ENCODE measurements at regions not wholly inside any gene's neighbourhood (a gene's known extent, or its start where the extent isn't known, plus 50 kb on each side); places are given as distances from the start of the nearest gene placed in this dataset.

DNA sequence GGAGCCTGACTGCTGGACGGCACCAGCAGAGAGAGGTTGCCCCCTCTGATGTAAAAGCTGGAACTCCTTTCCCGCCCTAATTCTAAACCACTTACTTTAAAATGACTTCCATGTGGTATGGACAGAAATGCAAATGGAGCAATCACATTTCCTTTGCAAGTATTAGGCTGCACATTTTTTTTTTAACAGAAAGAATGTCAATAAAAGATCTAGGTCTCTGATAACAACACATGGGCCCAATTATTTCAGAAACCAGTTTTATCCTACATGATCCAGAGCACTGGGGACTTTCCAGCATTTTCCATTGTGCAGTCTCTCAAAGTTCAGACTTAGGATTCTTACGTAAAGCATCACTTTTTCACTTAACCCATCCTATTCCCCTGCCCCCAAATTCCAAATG lies 203.7 kb downstream of the NXNL2 start:
- peaks cover 17 to 38% of the 10 kb centered on the region in 2 donors for H3K27me3 Mint-ChIP-seq
- no peaks in the 10 kb centered on the region for H3K9me3 Mint-ChIP-seq
- H3K4me1 Mint-ChIP-seq (ENCODE audit: low read depth in 2 of 2), result no peaks in the 10 kb centered on the region
- no peak overlapping the region for H3K4me3 Mint-ChIP-seq
- no peaks in the 10 kb centered on the region for H3K36me3 Mint-ChIP-seq
- H3K27ac Mint-ChIP-seq, result no peak overlapping the region
- no peak for ATAC-seq
- no peak for DNase-seq (ENCODE audit: low spot score)

GRCh38 chr9:88739373-88739772 lies 204.4 kb downstream of the NXNL2 start:
- no peak overlapping the region for H3K27ac Mint-ChIP-seq
- no peak overlapping the region for H3K4me3 Mint-ChIP-seq
- H3K27me3 Mint-ChIP-seq, result peaks cover 18 to 39% of the 10 kb centered on the region in 2 donors

GRCh38 chr9:88740844-88741243 lies 205.9 kb downstream of the NXNL2 start:
- Mint-ChIP-seq H3K4me1 (ENCODE audit: low read depth in 2 of 2) (no peaks in the 10 kb centered on the region), H3K27ac (no peak overlapping the region), H3K27me3 (peaks cover 12 to 30% of the 10 kb centered on the region in 2 donors), H3K4me3 (no peak overlapping the region), H3K9me3 (no peaks in the 10 kb centered on the region), H3K36me3 (no peaks in the 10 kb centered on the region)
- ATAC-seq, result no peak
- DNase-seq (ENCODE audit: low spot score), result no peak

More at GRCh38 chr9:88739373-88739772, 204.4 kb downstream of the NXNL2 start:
- no peak for DNase-seq (ENCODE audit: low spot score)
- no peaks in the 10 kb centered on the region for H3K36me3 Mint-ChIP-seq
- H3K4me1 Mint-ChIP-seq (ENCODE audit: low read depth in 2 of 2), result no peaks in the 10 kb centered on the region
- no peaks in the 10 kb centered on the region for H3K9me3 Mint-ChIP-seq
- ATAC-seq, result no peak

- Mint-ChIP-seq H3K36me3 (no peaks in the 10 kb centered on the region), H3K9me3 (no peaks in the 10 kb centered on the region), H3K27me3 (peaks cover 12 to 34% of the 10 kb centered on the region in 2 donors), H3K4me3 (no peak overlapping the region), H3K4me1 (ENCODE audit: low read depth in 2 of 2) (no peaks in the 10 kb centered on the region), H3K27ac (no peak overlapping the region)
- DNase-seq (ENCODE audit: low spot score), result no peak
- ATAC-seq, result no peak
Observed at GRCh38 chr9:88741335-88741734, 206.4 kb downstream of the NXNL2 start.

GRCh38 chr9:88742483-88742882 lies 207.5 kb downstream of the NXNL2 start:
- no peak overlapping the region for H3K4me3 Mint-ChIP-seq
- H3K36me3 Mint-ChIP-seq, result no peaks in the 10 kb centered on the region
- H3K27ac Mint-ChIP-seq, result no peak overlapping the region
- no peaks in the 10 kb centered on the region for H3K9me3 Mint-ChIP-seq
- H3K4me1 Mint-ChIP-seq (ENCODE audit: low read depth in 2 of 2), result no peaks in the 10 kb centered on the region
- no peak for DNase-seq (ENCODE audit: low spot score)
- peaks cover 9 to 35% of the 10 kb centered on the region in 2 donors for H3K27me3 Mint-ChIP-seq
- ATAC-seq, result no peak

DNA sequence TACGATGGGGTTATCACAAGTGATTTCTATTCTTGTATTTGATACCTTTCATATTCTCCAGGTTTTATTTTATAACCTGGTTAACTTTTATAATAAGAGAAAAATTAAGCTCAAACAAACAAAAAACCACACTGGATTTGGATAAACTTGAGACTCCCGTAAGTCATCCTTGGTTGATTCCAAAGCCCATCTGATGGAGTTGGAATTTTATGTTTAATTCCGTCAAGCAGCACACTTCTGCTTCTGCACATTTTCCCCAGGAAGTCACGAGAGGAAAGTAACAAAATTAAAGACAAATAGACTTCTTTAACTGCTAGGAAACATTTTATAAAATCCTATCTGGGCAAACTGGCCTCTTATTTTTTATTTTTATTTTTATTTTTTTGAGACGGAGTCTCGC lies 207.9 kb downstream of the NXNL2 start:
- H3K4me3 Mint-ChIP-seq, result no peak overlapping the region
- H3K36me3 Mint-ChIP-seq, result no peaks in the 10 kb centered on the region
- peaks cover 9 to 35% of the 10 kb centered on the region in 2 donors for H3K27me3 Mint-ChIP-seq
- H3K27ac Mint-ChIP-seq, result no peak overlapping the region
- ATAC-seq (no peak), DNase-seq (ENCODE audit: low spot score) (no peak)
- no peaks in the 10 kb centered on the region for H3K9me3 Mint-ChIP-seq
- H3K4me1 Mint-ChIP-seq (ENCODE audit: low read depth in 2 of 2), result no peaks in the 10 kb centered on the region

DNA sequence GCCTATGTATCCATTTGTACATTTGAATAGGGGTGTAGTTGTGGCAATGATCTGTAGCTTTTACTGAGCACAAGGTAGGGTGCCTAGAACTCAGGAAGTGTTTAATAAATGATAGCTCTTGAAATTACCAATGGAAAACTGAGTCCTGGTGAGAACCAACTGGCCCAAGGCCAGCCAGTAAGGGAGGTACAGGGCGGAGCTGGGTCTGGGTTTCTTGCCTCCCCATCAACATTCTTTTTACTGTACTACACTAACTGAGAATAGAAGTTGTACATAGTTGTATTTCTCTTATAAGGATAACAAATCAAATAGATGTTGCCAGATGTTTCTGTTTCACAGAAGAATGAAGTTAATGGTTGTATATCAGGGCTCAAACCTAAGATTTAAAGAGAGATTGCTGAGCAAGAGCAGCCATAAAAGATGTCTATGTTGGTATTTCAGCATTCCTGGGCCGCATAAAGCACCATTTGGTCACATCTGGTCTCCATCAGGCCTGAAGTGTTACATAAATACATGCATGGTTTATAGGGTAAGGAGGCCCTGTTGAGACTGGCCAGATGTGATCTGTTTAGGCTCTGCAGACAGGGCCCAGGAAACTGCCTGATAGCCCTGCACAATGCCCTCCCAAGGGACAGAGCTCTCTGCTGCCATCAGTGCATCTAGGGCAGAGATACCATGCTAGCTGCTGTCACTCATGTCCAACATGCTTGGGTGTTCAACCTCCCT lies 210.5 kb downstream of the NXNL2 start:
- ATAC-seq (no peak), DNase-seq (ENCODE audit: low spot score) (no peak)
- no peak overlapping the region for H3K4me3 Mint-ChIP-seq
- H3K27ac Mint-ChIP-seq, result no peak overlapping the region
- H3K4me1 Mint-ChIP-seq (ENCODE audit: low read depth in 2 of 2), result no peaks in the 10 kb centered on the region
- no peaks in the 10 kb centered on the region for H3K36me3 Mint-ChIP-seq
- H3K27me3 Mint-ChIP-seq, result peaks cover 3 to 23% of the 10 kb centered on the region in 2 donors
- no peaks in the 10 kb centered on the region for H3K9me3 Mint-ChIP-seq

- Mint-ChIP-seq H3K4me3 (no peak overlapping the region), H3K9me3 (no peaks in the 10 kb centered on the region), H3K27ac (no peak overlapping the region), H3K27me3 (peaks cover 3 to 16% of the 10 kb centered on the region in 2 donors), H3K36me3 (no peaks in the 10 kb centered on the region), H3K4me1 (ENCODE audit: low read depth in 2 of 2) (no peaks in the 10 kb centered on the region)
- ATAC-seq (no peak), DNase-seq (ENCODE audit: low spot score) (no peak)
Observed at GRCh38 chr9:88746029-88746742, 211.2 kb downstream of the NXNL2 start.

DNA sequence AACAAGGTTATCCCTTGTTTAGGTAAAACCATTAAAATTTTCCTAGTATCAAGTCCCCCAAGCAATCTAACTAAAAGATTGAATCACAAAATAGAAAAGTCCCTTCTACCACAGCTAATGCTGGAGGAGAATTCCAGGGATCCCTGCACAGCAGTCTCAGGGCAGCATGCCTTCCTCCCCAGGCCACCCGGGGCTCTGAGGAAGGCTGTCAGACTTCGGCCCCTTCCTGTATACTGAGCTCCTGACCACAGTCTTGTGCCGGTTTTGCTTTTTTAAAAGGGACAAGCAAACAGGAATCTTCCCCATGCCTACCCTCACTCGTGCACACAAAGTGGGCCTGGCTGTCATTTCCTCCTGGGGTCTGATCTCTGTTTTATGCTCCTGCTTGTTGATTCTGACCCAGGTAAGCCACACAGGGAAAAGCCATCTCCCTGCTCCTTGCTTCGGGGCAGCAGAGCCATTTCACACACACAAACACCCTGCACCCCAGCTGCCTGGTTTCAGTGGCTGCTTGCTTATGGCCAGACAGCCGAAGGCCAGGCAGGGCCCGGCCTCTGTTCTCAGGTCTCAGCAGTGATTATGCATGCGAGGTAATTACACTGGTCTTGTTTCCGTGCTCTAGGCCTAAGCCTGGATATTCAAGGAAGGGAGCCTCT lies 211.9 kb downstream of the NXNL2 start:
- no peak overlapping the region for H3K4me3 Mint-ChIP-seq
- ATAC-seq, result no peak

GRCh38 chr9:88747768-88748167 lies 212.8 kb downstream of the NXNL2 start:
- Mint-ChIP-seq H3K36me3 (no peaks in the 10 kb centered on the region), H3K27ac (no peak overlapping the region), H3K4me1 (ENCODE audit: low read depth in 2 of 2) (no peaks in the 10 kb centered on the region), H3K4me3 (no peak overlapping the region), H3K27me3 (peaks cover 6 to 14% of the 10 kb centered on the region in 2 donors), H3K9me3 (no peaks in the 10 kb centered on the region)
- DNase-seq (ENCODE audit: low spot score) (no peak), ATAC-seq (no peak)

More for the DNA sequence above, 211.9 kb downstream of the NXNL2 start:
- Mint-ChIP-seq H3K27ac (no peak overlapping the region), H3K36me3 (no peaks in the 10 kb centered on the region), H3K4me1 (ENCODE audit: low read depth in 2 of 2) (no peaks in the 10 kb centered on the region), H3K9me3 (no peaks in the 10 kb centered on the region), H3K27me3 (peaks cover 3 to 14% of the 10 kb centered on the region in 2 donors)
- no peak for DNase-seq (ENCODE audit: low spot score)

GRCh38 chr9:88748566-88749261 lies 213.7 kb downstream of the NXNL2 start:
- no peaks in the 10 kb centered on the region for H3K9me3 Mint-ChIP-seq
- H3K4me3 Mint-ChIP-seq, result no peak overlapping the region
- H3K27me3 Mint-ChIP-seq, result peaks cover 6 to 14% of the 10 kb centered on the region in 2 donors
- no peak overlapping the region for H3K27ac Mint-ChIP-seq
- DNase-seq (ENCODE audit: low spot score), result no peak
- no peak for ATAC-seq
- no peaks in the 10 kb centered on the region for H3K36me3 Mint-ChIP-seq
- H3K4me1 Mint-ChIP-seq (ENCODE audit: low read depth in 2 of 2), result no peaks in the 10 kb centered on the region

GRCh38 chr9:88749420-88749819 lies 214.4 kb downstream of the NXNL2 start:
- DNase-seq (ENCODE audit: low spot score) (no peak), ATAC-seq (no peak)
- Mint-ChIP-seq H3K27me3 (peaks cover 4 to 11% of the 10 kb centered on the region in 2 donors), H3K27ac (no peak overlapping the region), H3K4me1 (ENCODE audit: low read depth in 2 of 2) (no peaks in the 10 kb centered on the region), H3K4me3 (no peak overlapping the region), H3K36me3 (no peaks in the 10 kb centered on the region), H3K9me3 (no peaks in the 10 kb centered on the region)

GRCh38 chr9:88750832-88751360 lies 215.9 kb downstream of the NXNL2 start:
- Mint-ChIP-seq H3K27me3 (peaks cover 3 to 5% of the 10 kb centered on the region in 2 donors), H3K27ac (no peak overlapping the region), H3K9me3 (no peaks in the 10 kb centered on the region), H3K36me3 (no peaks in the 10 kb centered on the region), H3K4me3 (no peak overlapping the region), H3K4me1 (ENCODE audit: low read depth in 2 of 2) (no peaks in the 10 kb centered on the region)
- no peak for DNase-seq (ENCODE audit: low spot score)
- no peak for ATAC-seq

All from natural killer cell treated with Interleukin-12 subunit alpha and Interleukin-12 subunit beta and Interleukin-15 and Interleukin-18, amount 100 ng/mL, for 72 hours (primary cell).